H1 (cell line): ENCODE measurements at regions not wholly inside any gene's neighbourhood (a gene's known extent, or its start where the extent isn't known, plus 50 kb on each side); places are given as distances from the start of the nearest gene placed in this dataset.
A peak's percentile ranks its signal among the peaks of the same experiment; 100 is the strongest.

Experiments
- CTCF ChIA-PET: fragments of 300-600 bp; sonication (Branson Sonifier 250); formaldehyde crosslinking; loops from one replicate; lab custom pipeline; 2021; ENCODE audit not compliant: partially characterized antibody; lab: Charles Lee
- POLR2A ChIA-PET: fragments of 300-600 bp; sonication (Branson Sonifier 250); formaldehyde crosslinking; loops from one replicate; lab custom pipeline; 2021; ENCODE audit warnings: inconsistent platforms; ENCODE audit not compliant: partially characterized antibody; lab: Charles Lee
- DNase-seq, 2 experiments: peaks; one replicate each; pipeline versions ENCODE4 v3.0.0 to v3.0.0-alpha.2; 2010 to 2022; ENCODE audit warnings: low spot score in 2 of 2, low read depth in 1 of 2, mixed read lengths in 1 of 2
- FAIRE-seq: peaks from 2 replicates; lab custom pipeline; 2011; peaks lifted over from hg19 to GRCh38; lab: Jason Lieb, UNC
- H2AFZ ChIP-seq: 2 replicates; pipeline ENCODE4 v1.8.1; 2012; ENCODE audit warnings: low read length, inconsistent platforms
- H2AK5ac ChIP-seq: 2 replicates; pipeline ENCODE4 v1.6.1; 2013; ENCODE audit warnings: low read depth, low read length
- H2BK120ac ChIP-seq: replicated peaks from 2 replicates; pipeline ENCODE3; 2013; ENCODE audit warnings: low read depth, low read length, inconsistent platforms
- H2BK12ac ChIP-seq: 2 replicates; pipeline ENCODE4 v1.6.1; 2013; ENCODE audit warnings: low read depth, low read length
- H2BK15ac ChIP-seq: 2 replicates; pipeline ENCODE4 v1.6.1; 2013; ENCODE audit warnings: low read length
- H2BK20ac ChIP-seq: 2 replicates; pipeline ENCODE4 v1.6.1; 2013; ENCODE audit warnings: low read length
- H2BK5ac ChIP-seq: 2 replicates; pipeline ENCODE4 v1.6.1; 2013; ENCODE audit warnings: low read depth, low read length
- H3K14ac ChIP-seq: 2 replicates; pipeline ENCODE4 v1.6.1; 2013; ENCODE audit warnings: inconsistent platforms; ENCODE audit not compliant: insufficient read length
- H3K18ac ChIP-seq: 2 replicates; pipeline ENCODE4 v1.6.1; 2013; ENCODE audit warnings: low read length; ENCODE audit errors: extremely low read depth
- H3K23ac ChIP-seq: 2 replicates; pipeline ENCODE4 v1.6.1; 2013; ENCODE audit warnings: inconsistent platforms; ENCODE audit not compliant: insufficient read length
- H3K23me2 ChIP-seq: 2 replicates; pipeline ENCODE4 v1.6.1; 2013; ENCODE audit warnings: low read depth, low read length
- H3K27ac ChIP-seq: 2 replicates; pipeline ENCODE4 v1.6.1; 2011; ENCODE audit warnings: low read depth, low read length, inconsistent platforms
- H3K27me3 ChIP-seq, 4 experiments: replicated peaks in 1 of 4; 1 replicate in 1 of 4; 2 replicates in 3 of 4; pipeline versions ENCODE4 v1.6.1 to v1.8.1; 2011 to 2013; ENCODE audit warnings: low read length in 3 of 4, mild to moderate bottlenecking in 3 of 4, inconsistent platforms in 2 of 4, mixed read lengths in 2 of 4, moderate library complexity in 1 of 4; ENCODE audit not compliant: control insufficient read depth in 3 of 4, insufficient read depth in 3 of 4; ENCODE audit errors: extremely low read depth in 1 of 4
- H3K36me3 ChIP-seq, 4 experiments: 2 replicates each; pipeline versions ENCODE4 v1.6.1 to v1.8.1; 2011 to 2013; ENCODE audit warnings: mild to moderate bottlenecking in 4 of 4, low read length in 3 of 4, moderate library complexity in 2 of 4, control low read depth in 1 of 4, inconsistent platforms in 1 of 4; ENCODE audit not compliant: insufficient read depth in 4 of 4, control insufficient read depth in 2 of 4
- H3K4ac ChIP-seq: replicated peaks from 2 replicates; pipeline ENCODE3; 2013; ENCODE audit warnings: low read length, low read depth, mixed read lengths, inconsistent platforms; ENCODE audit not compliant: insufficient read length
- H3K4me1 ChIP-seq, 4 experiments: replicated peaks in 1 of 4; 1 replicate in 1 of 4; 2 replicates in 3 of 4; pipeline versions ENCODE4 v1.6.1 to v1.8.1; 2011 to 2013; ENCODE audit warnings: low read length in 3 of 4, inconsistent platforms in 2 of 4, mixed read lengths in 1 of 4; ENCODE audit not compliant: insufficient read depth in 4 of 4, control insufficient read depth in 3 of 4
- H3K4me2 ChIP-seq, 2 experiments: 2 replicates each; pipeline versions ENCODE4 v1.6.1 to v1.8.1; 2011 to 2013; ENCODE audit warnings: low read depth in 2 of 2, low read length in 2 of 2, control low read depth in 1 of 2, inconsistent platforms in 1 of 2, mild to moderate bottlenecking in 1 of 2; ENCODE audit not compliant: insufficient read depth in 1 of 2
- H3K4me3 ChIP-seq, 4 experiments: fragments of 200-600, 300-600 bp in 1 of 4; sonication (generic), shearing (Covaris generic), sonication (Bioruptor Twin) in 1 of 4; 2 replicates each; pipeline versions ENCODE4 v1.5.1 to v1.8.1; 2011 to 2016; ENCODE audit warnings: low read length in 4 of 4, low read depth in 3 of 4, control low read depth in 2 of 4, inconsistent platforms in 2 of 4, mild to moderate bottlenecking in 2 of 4, mixed read lengths in 1 of 4, moderate library complexity in 1 of 4; ENCODE audit not compliant: insufficient read depth in 2 of 4; ENCODE audit errors: extremely low read depth in 1 of 4
- H3K56ac ChIP-seq: replicated peaks from 2 replicates; pipeline ENCODE3; 2013; ENCODE audit warnings: low read depth, mild to moderate bottlenecking, mixed read lengths, low read length, inconsistent platforms; ENCODE audit not compliant: insufficient read length
- H3K79me1 ChIP-seq: 2 replicates; pipeline ENCODE4 v1.6.1; 2013; ENCODE audit warnings: low read depth, low read length, control low read depth
- H3K79me2 ChIP-seq, 2 experiments: 2 replicates each; pipeline versions ENCODE4 v1.6.1 to v1.8.1; 2012 to 2013; ENCODE audit warnings: low read length in 2 of 2, mild to moderate bottlenecking in 2 of 2, inconsistent platforms in 1 of 2; ENCODE audit not compliant: insufficient read depth in 2 of 2, control insufficient read depth in 1 of 2
- H3K9ac ChIP-seq, 4 experiments: replicated peaks in 1 of 4; 1 replicate in 1 of 4; 2 replicates in 3 of 4; pipeline versions ENCODE4 v1.6.1 to v1.8.1; 2011 to 2013; ENCODE audit warnings: low read depth in 3 of 4, low read length in 3 of 4, control low read depth in 2 of 4, mild to moderate bottlenecking in 2 of 4, moderate library complexity in 2 of 4, inconsistent platforms in 1 of 4; ENCODE audit errors: extremely low read depth in 1 of 4
- H3K9me3 ChIP-seq, 2 experiments: 2 replicates each; pipeline versions ENCODE4 v1.6.1 to v1.8.1; 2012 to 2013; ENCODE audit warnings: mild to moderate bottlenecking in 2 of 2, moderate library complexity in 2 of 2, control low read depth in 1 of 2, inconsistent platforms in 1 of 2, low read depth in 1 of 2, low read length in 1 of 2, mixed read lengths in 1 of 2; ENCODE audit not compliant: insufficient read depth in 2 of 2
- H4K20me1 ChIP-seq, 2 experiments: replicated peaks in 1 of 2; 2 replicates each; pipeline versions ENCODE3 to v1.8.1; 2011 to 2013; ENCODE audit warnings: inconsistent platforms in 2 of 2, low read length in 2 of 2, mild to moderate bottlenecking in 1 of 2; ENCODE audit not compliant: insufficient read depth in 2 of 2, control insufficient read depth in 1 of 2
- H4K5ac ChIP-seq: 2 replicates; pipeline ENCODE4 v1.6.1; 2013; ENCODE audit warnings: low read length, low read depth, mixed read lengths, inconsistent platforms; ENCODE audit not compliant: insufficient read length
- H4K8ac ChIP-seq: 2 replicates; pipeline ENCODE4 v1.8.0; 2013; ENCODE audit warnings: mild to moderate bottlenecking, moderate library complexity, low read length, inconsistent platforms; ENCODE audit not compliant: insufficient read depth; ENCODE audit errors: extremely low read depth
- H4K91ac ChIP-seq: replicated peaks from 2 replicates; pipeline ENCODE3; 2013; ENCODE audit warnings: low read length, mixed read lengths, inconsistent platforms; ENCODE audit not compliant: insufficient read length
- JUND ChIP-seq: IDR thresholded peaks from 2 replicates; pipeline ENCODE4 v1.6.1; 2011; ENCODE audit warnings: mild to moderate bottlenecking, improper control_type of control experiment, low read length
- NRF1 ChIP-seq: IDR thresholded peaks from 2 replicates; pipeline ENCODE4 v1.6.1; 2011; ENCODE audit warnings: mild to moderate bottlenecking, low read depth, low read length, improper control_type of control experiment
- RNF2 ChIP-seq: fragments of 200-900, 300-1000 bp; sonication (generic); IDR thresholded peaks from 2 replicates; pipeline ENCODE4 v1.7.1; 2016; ENCODE audit warnings: borderline replicate concordance, low read depth, mild to moderate bottlenecking, antibody characterized with exemption, low read length; ENCODE audit not compliant: poor library complexity, severe bottlenecking; ENCODE audit errors: missing control alignments
- SRF ChIP-seq: IDR thresholded peaks from 2 replicates; pipeline ENCODE4 v1.6.1; 2011; ENCODE audit warnings: mild to moderate bottlenecking, low read depth, low read length, moderate library complexity
- WGBS, 2 experiments: shearing (Covaris generic) in 1 of 2; methylation state at CpG; one replicate each; pipeline versions ENCODE4 v1.1.6 to v1.1.7; 2013 to 2015; ENCODE audit warnings: low lambda C conversion rate in 2 of 2, mixed read lengths in 2 of 2, inconsistent platforms in 1 of 2, low coverage in 1 of 2, missing lambda C conversion rate in 1 of 2; ENCODE audit not compliant: insufficient replicate concordance in 2 of 2, insufficient coverage in 1 of 2, insufficient read length in 1 of 2; ENCODE audit errors: extremely low coverage in 1 of 2, missing lambda C conversion rate in 1 of 2; 5-methylcytosine and 5-hydroxymethylcytosine counted together

GRCh38 chr4:128521648-128522111 lies 234.1 kb upstream of the PGRMC2 start:
- H3K4me1 ChIP-seq = peaks cover 0 to 10% (median 7%) of the 10 kb centered on the region in 4 experiments; a peak in 3 of 7 replicates
- H4K5ac ChIP-seq = no peak overlapping the region
- H3K79me1 ChIP-seq = no peaks in the 10 kb centered on the region
- H3K36me3 ChIP-seq = no peaks in the 10 kb centered on the region
- FAIRE-seq (no peak), DNase-seq (no peak)
- H3K27ac ChIP-seq = no peak overlapping the region
- H3K4me3 ChIP-seq = no peak overlapping the region
- no peaks in the 10 kb centered on the region for H4K20me1 ChIP-seq
- no peak overlapping the region for H3K4me2 ChIP-seq
- no peak overlapping the region for H2AFZ ChIP-seq
- H4K91ac ChIP-seq = no peak overlapping the region
- no peaks in the 10 kb centered on the region for H3K9me3 ChIP-seq
- no peaks in the 10 kb centered on the region for H3K79me2 ChIP-seq
- H3K27me3 ChIP-seq = no peaks in the 10 kb centered on the region
- TF ChIP-seq NRF1 (no peak), RNF2 (no peak), SRF (no peak), JUND (peak; percentile 61; the same call in 1 of the 2 replicates)
- TF ChIP-seq, all 59 proteins: peak for 1
- WGBS, 2 experiments = 72% methylated on average over 4 of the region's 4 CpGs; no CpG with 5 or more reads in 1 of the 2 experiments
- Histone ChIP-seq H2BK120ac (no peak overlapping the region), H4K8ac (no peak overlapping the region), H3K9ac (no peak overlapping the region), H3K23ac (no peak overlapping the region), H2BK20ac (no peak overlapping the region), H3K23me2 (no peaks in the 10 kb centered on the region), H3K56ac (no peak overlapping the region), H2BK15ac (no peak overlapping the region), H3K14ac (no peak overlapping the region), H2AK5ac (no peak overlapping the region), H3K4ac (no peak overlapping the region), H2BK5ac (no peak overlapping the region), H2BK12ac (0 out of 2 replicates have a peak overlapping the region, but pooled peaks have one; percentile 5), H3K18ac (no peak overlapping the region)
- ChIA-PET POLR2A (no interaction called here), CTCF (interaction anchor here (0.6 to 1.5 kb wide), 5 partner anchors 11 to 244 kb away, joined by 3 to 4 read pairs (median 3); no protein-coding TSS in a partner anchor)
